A549 (cell line): ENCODE measurements at regions not wholly inside any gene's neighbourhood (a gene's known extent, or its start where the extent isn't known, plus 50 kb on each side); places are given as distances from the start of the nearest gene placed in this dataset.

ENCODE experiments used
- CEBPB ChIP-seq, 2 experiments: fragments of >200 bp in 1 of 2; sonication (Bioruptor Twin) in 1 of 2; formaldehyde crosslinking in 1 of 2; IDR thresholded peaks; 2 replicates each; pipeline ENCODE4 v1.6.1; 2012 to 2016
- ELK1 ChIP-seq: fragments of 150-350 bp; IDR thresholded peaks from 2 replicates; pipeline ENCODE4 v1.6.1; 2014; ENCODE audit warnings: low read depth, mild to moderate bottlenecking, low read length
- HOXB5 ChIP-seq: fragments of 250-450 bp; sonication (Bioruptor Pico); IDR thresholded peaks from 2 replicates; pipeline ENCODE4 v1.5.0; 2020; ENCODE audit warnings: mild to moderate bottlenecking, moderate library complexity
- MAZ ChIP-seq: fragments of 150-350 bp; IDR thresholded peaks from 2 replicates; pipeline ENCODE4 v1.6.1; 2014; ENCODE audit warnings: antibody characterized with exemption, low read depth, low read length, borderline replicate concordance
- NPAS2 ChIP-seq: fragments of 250-450 bp; sonication (Bioruptor Pico); IDR thresholded peaks from 2 replicates; pipeline ENCODE4 v1.8.0; 2022; ENCODE audit warnings: mild to moderate bottlenecking, moderate library complexity, borderline replicate concordance
- POLR2A ChIP-seq: IDR thresholded peaks from 2 replicates; pipeline ENCODE4 v1.6.1; 2012; ENCODE audit warnings: mild to moderate bottlenecking, low read length
- RCOR1 ChIP-seq: fragments of 150-350 bp; IDR thresholded peaks from 2 replicates; pipeline ENCODE4 v1.6.1; 2014; ENCODE audit warnings: antibody characterized with exemption, low read length, low read depth
- SMC3 ChIP-seq: fragments of >200 bp; sonication (Bioruptor Twin); formaldehyde crosslinking; IDR thresholded peaks from 3 replicates; pipeline ENCODE4 v1.6.1; 2018; ENCODE audit warnings: inconsistent platforms
- SREBF2 ChIP-seq: fragments of 450-650 bp; IDR thresholded peaks from 2 replicates; pipeline ENCODE4 v1.6.1; 2014; ENCODE audit warnings: mild to moderate bottlenecking, moderate library complexity
- ZFP36 ChIP-seq: fragments of 450-650 bp; IDR thresholded peaks from 2 replicates; pipeline ENCODE4 v1.6.1; 2014; ENCODE audit warnings: borderline replicate concordance; ENCODE audit not compliant: partially characterized antibody
- ZNF302 ChIP-seq: fragments of 250-450 bp; sonication (Bioruptor Pico); IDR thresholded peaks from 2 replicates; pipeline ENCODE4 v1.9.0; 2021; ENCODE audit warnings: inconsistent platforms, mild to moderate bottlenecking, moderate library complexity
- TF ChIP-seq, protein P1 (sequence below): fragments of >200 bp; sonication (Bioruptor Twin); formaldehyde crosslinking; IDR thresholded peaks from 3 replicates; pipeline ENCODE4 v1.5.1; 2016

- TF ChIP-seq HOXB5 (CRISPR knock-in tag) (no peak), POLR2A (no peak), RCOR1 (no peak), SREBF2 (no peak), ZFP36 (no peak), SMC3 (no peak), ZNF302 (no peak), ELK1 (no peak), MAZ (no peak), NPAS2 (no peak), CEBPB (IDR thresholded peaks at IDR 0.05) (no peak)
- TF ChIP-seq, protein P1, sequence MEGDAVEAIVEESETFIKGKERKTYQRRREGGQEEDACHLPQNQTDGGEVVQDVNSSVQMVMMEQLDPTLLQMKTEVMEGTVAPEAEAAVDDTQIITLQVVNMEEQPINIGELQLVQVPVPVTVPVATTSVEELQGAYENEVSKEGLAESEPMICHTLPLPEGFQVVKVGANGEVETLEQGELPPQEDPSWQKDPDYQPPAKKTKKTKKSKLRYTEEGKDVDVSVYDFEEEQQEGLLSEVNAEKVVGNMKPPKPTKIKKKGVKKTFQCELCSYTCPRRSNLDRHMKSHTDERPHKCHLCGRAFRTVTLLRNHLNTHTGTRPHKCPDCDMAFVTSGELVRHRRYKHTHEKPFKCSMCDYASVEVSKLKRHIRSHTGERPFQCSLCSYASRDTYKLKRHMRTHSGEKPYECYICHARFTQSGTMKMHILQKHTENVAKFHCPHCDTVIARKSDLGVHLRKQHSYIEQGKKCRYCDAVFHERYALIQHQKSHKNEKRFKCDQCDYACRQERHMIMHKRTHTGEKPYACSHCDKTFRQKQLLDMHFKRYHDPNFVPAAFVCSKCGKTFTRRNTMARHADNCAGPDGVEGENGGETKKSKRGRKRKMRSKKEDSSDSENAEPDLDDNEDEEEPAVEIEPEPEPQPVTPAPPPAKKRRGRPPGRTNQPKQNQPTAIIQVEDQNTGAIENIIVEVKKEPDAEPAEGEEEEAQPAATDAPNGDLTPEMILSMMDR: no peak
These were observed 833.8 kb upstream of the CITED2 start for GRCh38 chr6:140208286-140208685.
